Head of caudate nucleus (tissue), 42 donors: ENCODE measurements at regions not wholly inside any gene's neighbourhood (a gene's known extent, or its start where the extent isn't known, plus 50 kb on each side); places are given as distances from the start of the nearest gene placed in this dataset.
"Not testable (repeated sequence)": the region's sequence is repeated elsewhere in the genome, so short reads cannot be mapped to it uniquely, and the experiment has no call there.

Experiments used
- DNase-seq, 42 donors: peaks; one replicate each; pipeline versions ENCODE4 v3.0.0 to v3.0.0-alpha.2; 2020 to 2021; ENCODE audit warnings: mixed read lengths in 7 of 42
- intact Hi-C: fragments of 100-400 bp; cut with DNase I; formaldehyde crosslinking; loops from one replicate; pipeline ENCODE4 v1.15.0; 2022

DNA sequence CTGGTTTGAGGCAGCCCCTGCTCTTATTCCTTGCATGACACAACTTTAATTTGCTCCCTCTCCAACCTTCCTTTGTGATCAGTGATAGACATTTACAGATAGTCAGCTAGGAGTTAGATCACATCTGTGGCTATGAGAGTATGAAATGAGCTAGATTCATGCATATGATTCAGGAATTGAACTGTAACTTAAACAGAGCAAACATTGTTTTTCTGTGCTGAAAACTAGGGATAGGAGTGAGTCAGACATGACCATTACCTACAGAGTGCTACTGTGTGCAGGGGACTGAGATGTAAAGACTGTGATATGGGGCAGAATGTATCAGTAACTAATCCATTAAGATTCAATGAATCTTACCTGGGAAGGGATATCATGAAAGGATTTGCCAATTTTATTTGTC, 279.4 kb upstream of the SPTLC3 start:
- intact Hi-C loops, result no loop called here
- DNase-seq, result no peak

DNA sequence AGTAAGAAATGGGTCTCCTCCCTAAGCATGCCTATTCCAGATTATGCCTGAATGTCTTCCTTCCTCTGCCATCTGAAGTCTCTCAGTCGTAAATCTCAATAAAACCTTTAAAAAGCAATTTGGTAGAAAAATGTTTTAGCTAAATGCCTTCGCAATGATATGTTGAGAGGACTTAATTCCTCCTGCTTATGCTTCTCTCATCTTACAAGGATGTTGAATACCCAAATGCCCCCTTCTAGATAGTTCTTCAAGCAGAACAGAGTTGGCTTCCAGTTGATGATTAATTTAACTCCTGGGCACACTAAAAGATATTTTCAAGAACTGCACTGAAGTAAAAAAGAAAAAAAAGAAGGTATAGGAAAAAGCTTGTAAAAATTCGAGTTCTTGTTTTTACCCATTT, 275.0 kb upstream of the SPTLC3 start:
- intact Hi-C loops, result no loop called here
- DNase-seq, result no peak

DNA sequence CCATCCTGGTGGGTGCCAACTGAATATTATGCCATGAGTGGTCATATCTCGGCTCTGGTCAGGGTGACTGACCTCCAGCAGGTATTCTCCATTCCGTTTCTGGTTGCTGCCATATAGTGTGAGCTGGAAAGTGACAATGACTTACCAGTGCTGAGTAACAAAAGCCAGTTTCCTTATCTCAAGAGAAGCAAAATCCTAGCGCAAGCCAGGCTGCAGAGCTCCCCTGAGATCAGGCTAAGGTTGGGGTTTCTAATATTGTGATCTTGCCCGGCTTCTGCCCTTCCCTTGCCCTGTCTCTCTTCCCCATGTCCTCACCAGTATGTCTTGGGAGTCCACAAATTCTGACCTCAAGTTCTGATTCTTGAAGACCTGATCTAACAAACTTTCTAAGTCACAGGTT, 271.3 kb upstream of the SPTLC3 start:
- intact Hi-C loops, result no loop called here
- DNase-seq, result no peak

DNA sequence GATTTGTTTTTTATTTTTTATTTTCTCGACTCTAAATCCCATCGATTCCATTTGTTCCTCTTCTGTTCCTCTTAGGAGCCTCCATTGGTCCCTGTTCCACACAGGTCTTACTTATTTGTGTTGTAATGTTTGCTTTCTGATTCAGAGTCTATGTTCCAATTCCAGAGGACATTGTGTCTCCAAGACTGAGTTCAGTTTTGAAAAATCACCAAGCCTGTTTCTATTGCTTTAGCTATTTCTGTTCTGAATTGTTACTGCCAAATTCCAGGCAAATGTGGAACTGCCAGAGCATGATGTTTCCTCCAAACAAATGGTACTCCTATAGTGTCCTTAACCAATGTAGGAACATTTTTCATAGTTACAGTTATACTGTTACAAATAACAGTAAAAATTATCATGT, 270.9 kb upstream of the SPTLC3 start:
- DNase-seq, result no peak
- intact Hi-C loops, result no loop called here

DNA sequence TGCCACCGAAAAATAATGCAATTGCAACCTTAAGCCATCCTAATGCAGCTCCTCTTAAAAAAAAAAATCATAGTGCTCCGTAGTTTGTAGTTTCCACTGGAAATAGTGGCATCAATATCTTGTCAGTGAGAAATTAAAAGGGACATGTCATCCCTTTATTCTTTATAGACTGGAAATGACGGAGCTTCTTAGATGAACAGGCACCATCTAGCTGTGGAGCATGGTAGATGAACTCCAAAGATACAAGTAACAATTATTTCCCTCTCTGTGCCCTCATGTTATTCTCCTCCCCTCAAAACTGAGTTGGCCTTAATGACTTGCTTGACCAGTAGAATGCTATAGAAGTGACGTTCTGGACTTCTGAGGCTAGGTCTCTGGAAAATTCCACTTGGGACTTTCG, 268.1 kb upstream of the SPTLC3 start:
- DNase-seq, result no peak
- intact Hi-C loops, result no loop called here

DNA sequence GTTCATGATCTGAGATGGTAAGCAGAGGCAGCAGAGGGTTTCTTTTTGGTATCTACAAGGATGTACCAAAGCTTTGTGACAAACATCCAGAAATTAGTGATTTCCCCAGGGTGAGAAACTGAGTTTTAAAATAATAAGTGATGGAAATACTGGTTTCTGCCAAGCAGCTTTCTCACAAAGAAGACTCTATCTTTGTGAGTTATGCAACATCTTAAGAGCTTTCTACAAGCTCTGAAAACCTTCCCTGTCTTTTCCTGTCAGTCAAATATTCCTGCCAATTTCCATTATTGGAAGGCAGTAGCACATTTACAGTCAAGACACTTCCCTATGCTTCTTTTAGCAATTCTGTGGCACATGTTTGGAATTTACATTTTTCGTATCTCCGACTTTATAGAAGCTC, 264.7 kb upstream of the SPTLC3 start:
- no peak for DNase-seq
- intact Hi-C loops, result no loop called here

DNA sequence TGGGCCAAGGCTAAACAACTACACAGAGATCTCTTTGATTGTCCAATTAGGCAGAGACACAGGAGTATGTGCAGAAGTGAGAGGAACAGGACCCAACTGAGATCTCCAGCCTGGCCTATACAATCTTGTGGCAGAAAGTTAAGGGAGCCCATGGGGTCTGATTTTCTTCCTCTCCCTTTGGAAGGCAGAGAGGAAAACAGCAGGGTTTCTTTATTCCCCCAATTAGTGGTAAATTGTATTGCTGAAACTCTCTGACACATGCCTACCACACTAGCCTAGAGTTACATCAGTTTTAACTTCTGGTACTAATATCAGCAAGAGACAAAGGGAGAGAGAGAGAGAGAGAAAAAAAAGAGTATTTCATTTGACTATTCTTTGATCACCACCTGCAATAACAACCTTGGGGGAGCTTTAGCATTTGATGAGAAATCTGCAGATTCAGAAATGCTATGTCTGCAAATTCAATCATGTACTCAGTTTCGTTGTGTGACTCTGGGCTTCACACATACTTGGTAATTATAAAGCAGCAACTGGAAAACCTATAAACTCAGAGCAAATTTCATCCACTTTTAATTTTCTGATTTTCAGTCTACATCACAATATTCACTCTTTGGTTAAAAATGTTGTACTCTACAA, 260.3 kb upstream of the SPTLC3 start:
- no peak for DNase-seq
- intact Hi-C loops, result no loop called here

DNA sequence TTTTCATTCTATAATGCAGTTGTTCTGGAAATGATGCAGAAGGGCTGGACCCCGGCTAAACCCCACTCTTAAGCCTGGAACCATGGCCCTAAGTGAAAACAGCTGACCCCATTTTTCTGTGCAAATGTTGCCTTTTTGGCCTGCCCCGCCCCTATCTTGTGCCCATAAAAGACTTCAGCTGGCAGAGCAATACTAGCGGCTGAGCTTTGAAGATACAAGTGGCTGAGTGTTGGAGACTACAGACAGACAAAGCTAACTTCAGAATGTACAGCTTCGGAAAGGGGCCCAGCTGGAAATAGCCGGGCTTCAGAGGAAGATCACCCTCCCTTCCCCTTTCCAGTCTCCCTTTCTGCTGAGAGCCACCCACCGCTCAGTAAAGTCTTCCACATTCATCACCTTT, 258.6 kb upstream of the SPTLC3 start:
- no peak for DNase-seq

DNA sequence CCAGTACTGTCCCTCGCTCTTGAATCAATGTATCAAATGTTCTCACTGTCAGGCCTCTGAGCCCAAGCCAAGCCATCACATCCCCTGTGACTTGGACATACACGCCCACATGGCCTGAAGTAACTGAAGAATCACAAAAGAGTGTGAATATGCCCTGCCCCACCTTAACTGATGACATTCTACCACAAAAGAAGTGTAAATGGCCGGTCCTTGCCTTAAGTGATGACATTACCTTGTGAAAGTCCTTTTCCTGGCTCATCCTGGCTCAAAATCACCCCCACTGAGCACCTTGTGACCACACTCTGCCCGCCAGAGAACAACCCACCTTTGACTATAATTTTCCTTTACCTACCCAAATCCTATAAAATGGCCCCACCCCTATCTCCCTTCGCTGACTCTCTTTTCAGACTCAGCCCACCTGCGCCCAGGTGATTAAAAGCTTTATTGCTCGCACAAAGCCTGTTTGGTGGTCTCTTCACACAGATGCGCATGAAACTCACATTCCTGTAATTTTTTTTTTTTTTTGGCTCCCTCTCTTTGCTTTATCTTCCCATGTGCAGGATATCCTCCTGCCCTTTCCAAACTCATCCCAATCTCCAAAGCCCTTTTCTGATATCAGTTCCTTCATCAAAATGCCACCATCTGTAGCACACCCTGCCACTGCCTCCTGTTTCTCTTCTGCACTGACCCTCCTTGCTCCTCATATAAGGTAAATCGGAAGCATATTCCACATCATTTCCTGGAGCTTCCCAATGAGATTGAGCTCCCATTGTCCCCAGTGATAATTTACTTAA, 255.7 kb upstream of the SPTLC3 start:
- intact Hi-C loops, DNase-seq: not testable (repeated sequence)

More for the DNA sequence above, 258.6 kb upstream of the SPTLC3 start:
- intact Hi-C loops, result no loop called here

DNA sequence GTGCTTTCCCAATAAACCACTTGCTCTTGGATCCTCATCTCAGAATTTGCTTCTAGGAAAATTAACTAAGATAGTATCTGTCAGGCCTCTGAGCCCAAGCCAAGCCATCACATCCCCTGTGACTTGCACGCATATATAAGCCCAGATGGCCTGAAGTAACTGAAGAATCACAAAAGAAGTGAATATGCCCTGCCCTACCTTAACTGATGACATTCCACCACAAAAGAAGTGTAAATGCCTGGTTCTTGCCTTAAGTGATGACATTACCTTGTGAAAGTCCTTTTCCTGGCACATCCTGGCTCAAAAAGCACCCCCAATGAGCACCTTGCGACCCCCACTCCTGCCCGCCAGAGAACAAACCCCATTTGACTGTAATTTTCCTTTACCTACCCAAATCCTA, 255.0 kb upstream of the SPTLC3 start:
- DNase-seq, intact Hi-C loops: not testable (repeated sequence)

DNA sequence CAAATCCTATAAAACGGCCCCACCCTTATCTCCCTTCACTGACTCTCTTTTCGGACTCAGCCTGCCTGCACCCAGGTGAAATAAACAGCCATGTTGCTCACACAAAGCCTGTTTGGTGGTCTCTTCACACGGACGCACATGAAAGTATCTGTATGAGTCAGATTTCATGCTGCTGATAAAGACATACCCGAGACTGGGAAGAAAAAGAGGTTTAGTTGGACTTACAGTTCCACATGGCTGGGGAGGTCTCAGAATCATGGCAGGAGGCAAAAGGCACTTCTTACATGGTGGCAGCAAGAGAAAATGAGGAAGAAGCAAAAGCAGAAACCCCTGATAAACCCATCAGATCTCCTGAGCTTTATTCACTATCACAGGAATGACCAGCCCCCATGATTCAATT, 249.3 kb upstream of the SPTLC3 start:
- DNase-seq, intact Hi-C loops: not testable (repeated sequence)

DNA sequence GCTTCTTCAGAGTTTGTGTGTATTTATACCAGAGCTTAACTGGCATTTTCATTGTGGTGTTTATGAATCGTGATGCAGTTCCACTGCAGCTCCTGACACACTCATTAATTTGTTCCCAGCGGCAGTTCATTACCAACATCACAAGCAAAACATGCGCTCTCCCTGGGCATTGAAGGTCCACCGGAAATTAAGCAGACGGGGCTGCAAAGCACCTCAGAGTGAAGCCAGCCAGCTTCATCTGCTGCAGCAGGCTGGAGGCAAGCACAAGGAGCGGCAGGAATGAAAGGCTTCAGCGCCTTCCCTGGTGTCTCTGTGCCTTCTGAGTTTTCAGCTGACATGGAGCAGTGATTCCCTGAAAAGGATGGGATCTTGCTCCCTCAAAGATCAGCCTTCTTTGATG, 246.0 kb upstream of the SPTLC3 start:
- intact Hi-C loops, result no loop called here

DNA sequence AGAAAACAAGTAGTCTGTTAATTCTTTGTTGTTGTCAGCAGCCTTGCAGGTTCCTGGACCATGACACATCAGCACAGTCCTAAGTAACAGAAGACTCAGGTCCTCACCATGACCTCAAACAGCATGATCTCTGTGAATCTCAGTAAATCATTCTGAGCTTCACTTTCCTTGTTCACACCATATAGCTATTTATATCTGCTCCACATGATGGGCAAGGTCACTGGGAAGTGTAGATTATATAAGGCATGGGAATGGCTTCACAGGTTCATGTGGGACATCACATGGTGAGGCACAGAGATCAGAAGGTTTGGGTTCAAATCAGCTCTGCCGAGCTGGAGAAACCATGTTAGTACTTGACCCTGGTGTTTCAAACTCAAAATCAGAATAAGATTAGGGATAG, 245.4 kb upstream of the SPTLC3 start:
- intact Hi-C loops, result no loop called here
- no peak for DNase-seq

More for the DNA sequence above, 246.0 kb upstream of the SPTLC3 start:
- peak in 5 of 42 donors; percentile 2 to 22 (median 4) for DNase-seq

DNA sequence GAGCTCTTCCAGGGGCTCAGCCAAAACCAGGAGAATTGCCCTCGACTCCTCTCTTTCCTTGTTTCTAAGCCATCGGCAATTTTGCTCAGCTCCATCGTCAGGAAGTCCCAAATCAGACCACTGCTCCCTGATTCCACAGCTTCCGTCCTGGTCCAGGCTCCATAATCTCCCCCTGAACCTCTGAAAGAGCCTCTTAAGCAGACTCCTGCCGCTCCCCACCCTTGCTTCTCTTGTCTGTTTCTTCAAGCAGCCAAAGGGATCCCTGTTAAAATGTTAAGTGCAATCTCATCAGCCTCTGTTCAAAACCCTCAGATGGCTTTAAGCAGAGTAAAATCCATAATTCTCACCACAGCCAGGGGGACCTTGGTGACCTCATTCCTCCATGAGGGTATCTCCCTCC, 244.7 kb upstream of the SPTLC3 start:
- intact Hi-C loops, result no loop called here
- no peak for DNase-seq

DNA sequence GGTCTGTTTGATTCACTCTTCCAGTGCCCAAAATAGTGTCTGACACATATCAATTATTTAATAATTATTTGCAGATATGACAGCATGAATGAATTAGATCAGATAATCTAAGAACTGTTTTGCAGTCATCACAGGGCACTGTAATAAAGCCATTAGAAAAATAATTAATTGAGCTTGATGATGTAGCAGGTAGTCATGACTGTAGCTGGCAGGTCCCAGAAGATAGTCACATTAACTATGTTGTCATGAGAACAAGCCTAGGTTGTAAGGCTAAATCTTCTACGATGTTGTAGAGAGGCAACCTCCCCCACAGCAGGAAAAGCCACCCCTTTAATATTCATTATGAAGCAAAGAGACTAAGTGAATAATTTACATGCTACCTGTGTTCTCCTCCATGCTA, 243.9 kb upstream of the SPTLC3 start:
- intact Hi-C loops, result no loop called here

DNA sequence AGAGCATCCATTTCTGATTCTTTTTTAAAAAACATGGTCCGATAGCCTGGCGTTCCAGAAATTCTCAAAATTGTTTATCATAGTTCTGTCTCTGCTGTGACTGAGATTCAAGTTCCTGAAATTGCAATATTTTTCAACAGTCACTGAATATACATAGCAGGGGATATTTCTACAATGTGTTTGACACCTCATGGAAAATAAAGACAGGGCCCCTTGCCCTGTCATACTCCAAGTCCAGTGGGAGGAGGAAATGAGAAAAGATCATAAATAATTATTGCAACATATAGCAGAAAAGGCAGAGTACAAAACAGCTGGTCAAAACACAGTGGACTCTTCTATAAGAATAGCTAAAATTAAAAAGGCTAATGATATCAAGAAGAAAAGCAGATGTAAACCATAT, 234.8 kb upstream of the SPTLC3 start:
- intact Hi-C loops, result no loop called here
- DNase-seq, result no peak

More for the DNA sequence above, 243.9 kb upstream of the SPTLC3 start:
- DNase-seq, result no peak

DNA sequence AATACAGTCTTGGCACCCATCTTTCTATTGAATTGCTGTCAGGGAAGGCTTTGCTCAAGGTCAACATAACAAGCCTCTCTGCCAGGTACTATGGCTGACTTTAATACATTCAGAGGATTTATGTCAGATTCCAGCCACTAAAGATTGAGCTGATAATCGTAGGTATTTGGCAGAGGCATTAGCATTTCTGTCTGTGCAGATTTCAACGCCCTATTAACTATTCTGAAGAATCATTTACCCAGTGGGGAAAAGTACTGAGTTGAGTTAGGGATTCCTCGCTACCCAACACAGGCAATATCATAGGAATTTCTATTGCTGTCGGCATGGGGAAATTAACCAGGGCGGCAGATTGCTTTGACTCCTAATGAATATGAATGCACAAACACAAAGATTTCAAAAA, 233.7 kb upstream of the SPTLC3 start:
- intact Hi-C loops, result no loop called here
- no peak for DNase-seq

DNA sequence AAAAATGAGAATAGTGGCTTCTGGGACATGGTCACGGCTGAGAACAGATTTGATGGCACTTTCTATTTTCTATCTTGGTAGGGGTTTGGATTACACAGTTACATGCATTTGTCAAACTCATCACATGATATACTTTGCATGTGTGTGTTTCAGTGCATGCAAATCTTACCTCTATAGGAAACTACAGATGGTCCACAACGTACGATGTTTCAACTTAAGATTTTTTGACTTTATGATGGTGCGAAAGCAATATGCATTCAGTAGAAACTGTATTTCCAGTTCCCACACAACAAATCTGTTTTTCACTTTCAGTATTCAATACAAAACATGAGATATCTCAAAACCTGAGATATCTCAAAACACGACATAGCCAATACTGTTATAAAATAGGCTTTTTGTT, 231.8 kb upstream of the SPTLC3 start:
- intact Hi-C loops, result no loop called here
- no peak for DNase-seq

DNA sequence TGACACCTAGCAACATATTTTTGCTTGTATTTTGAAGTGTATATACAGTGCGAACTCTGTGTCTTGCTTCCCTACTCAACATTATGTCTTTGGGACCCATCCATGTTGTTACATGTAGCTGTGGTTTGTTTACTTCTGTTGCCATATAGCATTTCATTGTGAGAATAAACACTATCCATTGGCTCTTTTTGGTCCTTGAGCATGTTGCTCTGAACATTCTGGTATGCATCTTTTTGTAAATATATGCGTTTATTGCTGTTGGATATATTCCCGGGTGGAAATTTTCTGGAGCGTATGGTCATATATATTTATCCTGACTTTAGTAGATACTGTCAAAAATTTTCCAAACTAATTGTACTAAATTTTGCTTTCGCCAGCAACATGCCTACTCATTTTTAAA, 222.5 kb upstream of the SPTLC3 start:
- intact Hi-C loops, result no loop called here

DNA sequence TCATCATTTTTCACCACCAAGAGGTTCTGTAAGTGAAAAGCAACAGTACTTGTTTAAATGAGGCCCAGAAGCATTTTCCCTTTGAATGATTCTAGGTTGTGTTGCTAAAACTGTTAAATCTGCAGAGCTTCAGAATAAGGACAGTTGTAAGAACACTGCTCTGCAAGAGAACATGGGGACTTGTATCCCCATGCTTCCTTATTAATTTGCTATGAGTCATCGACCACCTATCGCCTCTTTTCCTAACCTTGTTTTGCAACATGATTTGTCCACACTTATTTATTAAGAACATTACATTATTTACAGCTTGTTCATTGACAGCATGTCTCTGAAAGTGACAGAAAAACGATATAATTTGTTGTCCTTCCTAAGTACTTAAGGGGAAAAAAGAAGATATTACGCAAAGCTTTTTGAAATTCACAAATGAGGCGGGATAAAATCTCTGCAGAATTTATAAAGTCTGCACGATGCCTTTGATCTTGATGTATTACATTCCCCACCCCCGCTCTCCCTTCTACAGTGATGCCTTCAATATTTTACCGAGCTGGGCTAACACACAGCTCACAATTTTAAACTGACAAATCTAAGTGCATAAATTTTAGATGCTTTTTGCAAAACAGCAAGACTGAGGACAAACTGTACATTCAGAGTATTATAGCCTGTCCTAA, 220.0 kb upstream of the SPTLC3 start:
- intact Hi-C loops, result no loop called here
- peak in 23 of 42 donors; percentile 6 to 75 (median 30) for DNase-seq

More for the DNA sequence above, 222.5 kb upstream of the SPTLC3 start:
- no peak for DNase-seq
